ENCODE measurements at regions not wholly inside any gene's neighbourhood (a gene's known extent, or its start where the extent isn't known, plus 50 kb on each side); places are given as distances from the start of the nearest gene placed in this dataset.

- DNase-seq (ENCODE audit: low spot score), result no peak
Measured at GRCh38 chr3:150096700-150097587, 126.2 kb upstream of the PFN2 start.

- DNase-seq (ENCODE audit: low spot score), result no peak
Measured at GRCh38 chr3:150094150-150094933, 123.6 kb upstream of the PFN2 start.

DNA sequence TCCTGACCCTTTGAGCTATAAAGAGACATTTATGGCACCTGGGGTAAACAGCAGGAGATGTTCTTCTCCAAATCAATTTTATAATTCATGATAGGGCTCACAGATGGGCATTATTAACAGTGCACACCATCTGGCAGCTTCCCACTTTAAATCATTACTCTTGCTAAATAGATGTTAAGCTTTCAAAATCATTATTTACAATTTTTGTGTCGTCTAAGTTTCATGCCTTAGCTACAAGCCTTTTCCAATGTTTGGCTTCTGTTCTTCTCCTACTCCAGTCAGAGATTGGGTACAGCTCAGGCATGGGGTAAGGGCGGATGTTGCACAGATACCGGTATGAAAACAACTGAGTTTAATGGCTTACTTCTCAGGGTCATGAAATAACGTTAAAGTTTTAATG, 120.9 kb upstream of the PFN2 start:
- no peak for DNase-seq (ENCODE audit: low spot score)

DNA sequence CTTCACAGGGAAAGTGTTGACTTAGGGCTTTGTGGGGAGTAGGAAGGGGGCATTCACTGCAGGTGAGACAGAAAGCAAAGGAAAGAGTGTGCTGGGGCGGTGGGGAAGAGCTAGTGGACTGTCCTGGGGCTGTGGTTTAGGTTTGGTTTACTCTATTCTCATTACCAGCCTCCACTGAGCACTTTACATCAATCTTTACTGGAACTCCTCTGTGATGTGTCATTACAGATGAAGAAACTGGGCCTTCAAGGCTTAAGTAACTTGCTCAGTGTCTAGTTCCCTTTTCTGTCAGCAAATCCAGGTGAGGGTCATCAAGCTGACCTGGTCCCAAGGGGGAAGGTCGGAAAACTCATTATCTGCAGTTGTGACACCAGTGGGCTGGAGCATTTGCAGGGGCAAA, 120.2 kb upstream of the PFN2 start:
- no peak for DNase-seq (ENCODE audit: low spot score)

DNA sequence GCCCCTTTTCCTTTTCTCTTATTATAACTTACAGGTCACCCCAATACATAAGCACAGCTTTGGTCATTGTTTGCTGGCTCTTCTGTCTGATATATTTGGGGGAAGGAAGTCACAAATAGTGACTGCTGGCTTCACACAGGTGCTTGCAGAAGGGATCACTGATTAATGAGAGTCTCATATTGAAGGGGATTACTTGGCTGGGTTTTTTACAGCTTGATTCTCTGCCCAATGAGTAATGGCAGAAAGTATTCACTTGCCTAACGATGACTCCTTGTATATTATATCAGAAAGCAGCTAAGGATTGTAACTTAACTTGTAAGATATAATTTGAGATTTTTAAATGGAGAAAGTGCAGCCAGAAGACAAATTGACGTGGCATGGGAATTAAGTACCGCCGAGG, 119.3 kb upstream of the PFN2 start:
- DNase-seq (ENCODE audit: low spot score), result no peak

GRCh38 chr3:150084128-150084527, 113.4 kb upstream of the PFN2 start:
- DNase-seq (ENCODE audit: low spot score), result no peak

DNA sequence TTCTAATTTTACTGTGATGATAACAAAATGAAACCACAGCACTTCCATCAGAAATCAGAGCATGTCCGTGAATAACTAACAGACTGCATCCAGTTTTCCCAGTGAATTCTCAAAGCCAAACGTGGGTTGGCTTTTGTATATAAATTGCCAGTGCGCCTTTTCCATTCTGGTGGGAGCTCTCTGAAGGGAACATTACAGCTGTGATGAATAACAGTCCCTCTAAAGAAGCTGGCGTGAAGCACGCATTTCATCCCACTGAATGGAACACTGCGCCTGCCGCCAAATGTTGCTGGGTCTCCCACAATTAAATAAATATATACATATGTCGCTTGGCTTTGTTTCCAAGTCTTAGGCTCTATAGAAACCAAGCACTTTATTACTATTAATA, 113.0 kb upstream of the PFN2 start:
- no peak for DNase-seq (ENCODE audit: low spot score)

DNA sequence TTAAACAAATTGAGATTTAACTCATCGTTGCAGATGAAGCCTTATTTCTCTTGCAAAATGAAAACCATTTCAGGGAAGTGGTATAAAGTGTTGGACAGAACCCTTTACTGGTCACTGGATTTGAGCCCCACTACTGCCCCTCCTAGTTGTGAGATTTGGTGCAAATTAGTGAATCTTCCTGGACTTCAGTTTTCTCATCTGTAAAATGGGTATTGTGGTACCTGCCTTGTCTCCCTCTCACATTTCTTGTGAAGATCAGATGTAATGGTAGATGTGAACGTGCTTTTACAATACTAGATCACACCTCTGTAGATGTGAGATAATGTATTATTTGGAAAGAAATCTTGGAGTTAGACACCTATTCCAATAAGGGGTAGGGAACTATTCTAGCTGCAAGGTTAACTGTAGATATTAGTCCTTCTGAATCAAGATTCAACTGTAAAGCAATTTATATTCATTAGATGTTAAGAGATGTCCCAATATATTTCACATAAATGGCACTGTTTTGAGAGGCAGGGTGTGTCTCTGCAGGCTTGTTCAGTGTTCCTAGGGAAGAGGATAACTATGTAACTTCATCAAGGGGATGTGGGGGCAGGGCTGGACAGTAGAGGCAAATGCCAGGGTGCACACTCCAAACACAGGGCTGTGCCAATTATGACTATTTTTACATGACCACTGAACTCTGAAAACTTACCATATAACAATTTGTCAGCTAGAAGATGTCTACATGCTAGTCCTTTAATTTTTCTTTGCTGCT, 112.4 kb upstream of the PFN2 start:
- no peak for DNase-seq (ENCODE audit: low spot score)

DNA sequence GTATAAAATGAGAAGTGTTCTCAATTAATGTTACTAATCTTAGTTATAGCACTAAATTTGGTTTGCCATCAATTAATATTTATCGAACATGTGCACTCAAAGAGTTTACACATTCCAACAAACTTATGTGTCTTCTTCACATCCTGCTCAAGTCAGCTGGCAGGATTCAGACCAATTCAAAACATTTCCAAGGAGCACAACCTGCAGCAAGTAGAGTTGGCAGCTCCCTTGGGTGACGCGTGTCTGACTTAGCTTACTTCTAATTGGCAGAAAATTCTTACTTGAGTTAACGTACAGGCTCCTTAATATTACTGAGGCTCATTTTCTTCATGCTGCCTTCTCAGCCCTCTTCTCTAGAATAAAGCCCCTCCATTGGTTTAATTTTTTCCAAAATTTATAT, 110.4 kb upstream of the PFN2 start:
- DNase-seq (ENCODE audit: low spot score), result no peak

- DNase-seq (ENCODE audit: low spot score), result no peak
Measured at GRCh38 chr3:150080058-150080730, 109.5 kb upstream of the PFN2 start.

DNA sequence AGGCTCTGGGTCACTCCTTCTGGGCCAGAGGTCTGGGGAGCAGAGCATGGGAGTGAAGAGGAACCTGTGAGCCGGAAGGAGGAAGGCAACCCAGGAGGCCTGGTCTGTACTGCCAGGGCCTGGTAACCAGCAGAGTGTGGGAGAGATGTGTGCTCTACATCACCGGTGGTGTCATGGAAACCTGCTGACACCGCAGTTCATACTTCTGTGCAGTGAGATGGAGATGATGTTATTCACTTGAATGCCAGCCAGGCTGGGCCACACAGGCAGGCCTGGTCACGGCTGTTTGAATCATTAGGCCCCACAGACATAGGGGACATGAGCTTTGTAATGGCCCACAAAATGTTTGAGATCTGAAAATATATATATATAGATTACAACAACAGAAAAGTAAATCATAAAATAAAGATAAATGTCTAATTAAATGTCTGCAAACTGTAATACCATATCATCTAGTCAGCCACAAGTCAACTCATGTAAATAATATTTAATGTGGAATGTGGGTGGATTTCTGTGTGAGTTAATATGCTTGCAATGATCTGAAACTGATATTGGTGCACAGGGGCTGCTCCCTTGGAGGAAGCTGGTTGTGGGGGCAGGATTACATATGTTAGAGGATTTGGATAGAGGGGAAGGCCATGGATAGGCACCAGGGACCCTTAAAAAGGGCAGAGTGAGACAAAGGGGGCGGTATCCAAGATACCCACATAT, 108.5 kb upstream of the PFN2 start:
- DNase-seq (ENCODE audit: low spot score), result peak; percentile 52

DNA sequence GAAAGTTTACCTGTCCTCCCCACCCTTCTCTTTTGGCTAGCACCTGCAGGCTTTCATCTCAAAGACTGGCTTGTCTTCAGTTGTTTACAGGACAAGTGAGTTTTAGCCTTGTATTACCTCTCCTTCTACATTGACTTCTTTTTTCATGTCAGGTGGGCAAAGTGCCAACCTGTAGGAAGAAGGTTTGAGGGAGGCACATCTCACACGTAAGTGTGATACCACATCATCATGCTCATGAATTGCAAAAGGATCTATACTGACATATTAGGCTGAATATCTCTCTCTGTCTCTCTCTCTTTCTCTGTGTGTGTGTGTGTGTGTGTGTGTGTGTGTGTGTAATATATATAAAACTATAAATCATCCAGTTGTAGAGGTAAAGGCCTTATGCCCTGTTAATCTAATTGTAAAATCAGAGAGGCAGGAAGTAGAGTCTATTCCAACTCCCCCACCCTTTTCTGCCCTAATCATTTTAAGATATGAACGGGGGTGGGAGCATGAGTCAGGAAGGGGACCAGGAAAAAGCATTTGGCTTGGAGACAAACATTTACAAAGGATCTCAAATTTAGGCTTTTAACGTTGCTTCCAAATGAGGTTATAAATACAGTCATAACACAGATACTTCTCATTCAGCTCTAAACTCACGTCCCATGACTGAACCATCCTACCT, 107.0 kb upstream of the PFN2 start:
- DNase-seq (ENCODE audit: low spot score), result no peak

DNA sequence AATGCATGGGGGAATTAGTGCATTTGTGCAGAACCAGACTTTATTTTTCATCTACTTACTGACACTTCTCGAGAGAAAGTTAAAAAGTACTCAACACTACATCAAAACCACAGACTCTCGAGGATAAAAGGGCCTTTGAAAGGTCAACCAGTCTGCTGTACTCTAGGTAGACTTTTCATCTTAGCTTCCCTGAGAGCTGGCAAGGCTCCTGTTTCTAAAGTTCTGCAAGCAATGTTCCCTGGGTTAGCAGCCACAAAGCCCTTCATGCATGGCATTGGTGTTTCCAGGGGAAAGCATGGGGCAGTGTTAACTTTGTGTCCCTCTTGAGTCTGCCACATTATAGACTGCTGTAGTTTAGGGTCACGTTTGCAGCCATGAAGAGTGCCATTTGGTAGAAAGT, 106.4 kb upstream of the PFN2 start:
- no peak for DNase-seq (ENCODE audit: low spot score)

- DNase-seq (ENCODE audit: low spot score), result no peak
Measured at GRCh38 chr3:150076443-150076842, 105.7 kb upstream of the PFN2 start.

GRCh38 chr3:150075417-150075865, 104.7 kb upstream of the PFN2 start:
- no peak for DNase-seq (ENCODE audit: low spot score)

GRCh38 chr3:150074697-150075416, 104.2 kb upstream of the PFN2 start:
- no peak for DNase-seq (ENCODE audit: low spot score)

GRCh38 chr3:150074277-150074676, 103.6 kb upstream of the PFN2 start:
- DNase-seq (ENCODE audit: low spot score), result no peak

DNA sequence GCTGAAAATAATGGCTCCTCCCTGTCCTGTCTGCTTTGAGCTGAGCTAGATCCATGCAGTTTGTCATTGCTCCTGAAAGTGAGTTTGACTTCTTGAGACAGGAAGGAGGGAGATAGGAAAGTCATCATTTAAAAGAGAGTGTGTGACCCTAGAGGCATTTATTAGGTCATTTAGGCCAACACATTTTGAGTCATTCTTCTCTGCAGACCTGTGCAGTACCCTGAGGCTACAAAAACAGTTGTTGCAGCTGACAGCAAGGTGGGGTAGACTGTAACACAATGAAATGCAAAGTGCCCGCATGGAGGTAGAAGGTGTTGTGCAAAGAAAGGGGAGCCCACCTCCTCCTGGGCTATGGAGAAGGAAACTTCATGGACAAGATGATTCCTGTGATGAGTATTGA, 102.8 kb upstream of the PFN2 start:
- DNase-seq (ENCODE audit: low spot score), result no peak

GRCh38 chr3:150073031-150073430, 102.3 kb upstream of the PFN2 start:
- no peak for DNase-seq (ENCODE audit: low spot score)

DNA sequence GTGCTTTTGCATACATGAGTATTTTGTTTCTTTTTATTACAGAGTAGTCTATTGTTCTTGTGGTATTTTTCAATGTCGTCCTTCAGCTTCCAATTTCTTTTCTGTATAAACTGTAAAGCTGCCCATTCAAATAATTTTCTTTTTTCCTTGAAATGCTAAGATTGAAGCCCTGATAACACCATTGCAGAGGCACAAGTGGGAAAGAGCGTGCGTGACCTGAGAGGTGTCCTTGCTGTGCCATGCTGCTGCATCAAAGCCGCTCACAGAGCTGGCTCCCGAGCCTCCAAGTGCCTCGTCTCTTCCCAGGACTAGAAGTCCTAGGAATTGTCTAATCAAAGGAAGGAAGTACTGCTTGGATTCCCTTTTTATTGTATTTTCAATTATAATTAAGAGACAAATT, 101.9 kb upstream of the PFN2 start:
- no peak for DNase-seq (ENCODE audit: low spot score)

Data from SK-N-DZ (cell line).